ENCODE measurements at regions not wholly inside any gene's neighbourhood (a gene's known extent, or its start where the extent isn't known, plus 50 kb on each side); places are given as distances from the start of the nearest gene placed in this dataset.

GRCh38 chr17:72515291-72516065 is 394.7 kb downstream of the SOX9 start:
- no peak for TF ChIP-seq POLR2AphosphoS5 (IDR thresholded peaks at IDR 0.05; ENCODE audit: low read depth, low read length)
- TF ChIP-seq, protein P1, sequence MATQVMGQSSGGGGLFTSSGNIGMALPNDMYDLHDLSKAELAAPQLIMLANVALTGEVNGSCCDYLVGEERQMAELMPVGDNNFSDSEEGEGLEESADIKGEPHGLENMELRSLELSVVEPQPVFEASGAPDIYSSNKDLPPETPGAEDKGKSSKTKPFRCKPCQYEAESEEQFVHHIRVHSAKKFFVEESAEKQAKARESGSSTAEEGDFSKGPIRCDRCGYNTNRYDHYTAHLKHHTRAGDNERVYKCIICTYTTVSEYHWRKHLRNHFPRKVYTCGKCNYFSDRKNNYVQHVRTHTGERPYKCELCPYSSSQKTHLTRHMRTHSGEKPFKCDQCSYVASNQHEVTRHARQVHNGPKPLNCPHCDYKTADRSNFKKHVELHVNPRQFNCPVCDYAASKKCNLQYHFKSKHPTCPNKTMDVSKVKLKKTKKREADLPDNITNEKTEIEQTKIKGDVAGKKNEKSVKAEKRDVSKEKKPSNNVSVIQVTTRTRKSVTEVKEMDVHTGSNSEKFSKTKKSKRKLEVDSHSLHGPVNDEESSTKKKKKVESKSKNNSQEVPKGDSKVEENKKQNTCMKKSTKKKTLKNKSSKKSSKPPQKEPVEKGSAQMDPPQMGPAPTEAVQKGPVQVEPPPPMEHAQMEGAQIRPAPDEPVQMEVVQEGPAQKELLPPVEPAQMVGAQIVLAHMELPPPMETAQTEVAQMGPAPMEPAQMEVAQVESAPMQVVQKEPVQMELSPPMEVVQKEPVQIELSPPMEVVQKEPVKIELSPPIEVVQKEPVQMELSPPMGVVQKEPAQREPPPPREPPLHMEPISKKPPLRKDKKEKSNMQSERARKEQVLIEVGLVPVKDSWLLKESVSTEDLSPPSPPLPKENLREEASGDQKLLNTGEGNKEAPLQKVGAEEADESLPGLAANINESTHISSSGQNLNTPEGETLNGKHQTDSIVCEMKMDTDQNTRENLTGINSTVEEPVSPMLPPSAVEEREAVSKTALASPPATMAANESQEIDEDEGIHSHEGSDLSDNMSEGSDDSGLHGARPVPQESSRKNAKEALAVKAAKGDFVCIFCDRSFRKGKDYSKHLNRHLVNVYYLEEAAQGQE (IDR thresholded peaks at IDR 0.05; ENCODE audit: insufficient read depth in 1 of 2, low read depth in 2 of 2, low read length in 2 of 2) = no peak

Measured in PFSK-1 (cell line).